HEK293T (cell line): ENCODE measurements at regions not wholly inside any gene's neighbourhood (a gene's known extent, or its start where the extent isn't known, plus 50 kb on each side); places are given as distances from the start of the nearest gene placed in this dataset.

Experiments used
- BHLHE40 ChIP-seq: fragments of 450-650 bp; IDR thresholded peaks from 2 replicates; pipeline ENCODE4 v1.6.1; 2016; ENCODE audit warnings: mild to moderate bottlenecking, moderate library complexity, borderline replicate concordance
- ELF4 ChIP-seq: fragments of 450-650 bp; IDR thresholded peaks from 2 replicates; pipeline ENCODE4 v1.6.1; 2017; ENCODE audit warnings: antibody characterized with exemption
- FOXA1 ChIP-seq: fragments of 450-650 bp; IDR thresholded peaks from 2 replicates; pipeline ENCODE4 v1.6.1; 2016; ENCODE audit warnings: mild to moderate bottlenecking
- FOXK2 ChIP-seq: fragments of 450-650 bp; IDR thresholded peaks from 2 replicates; pipeline ENCODE4 v1.6.1; 2016; ENCODE audit warnings: mild to moderate bottlenecking
- FOXM1 ChIP-seq: fragments of 450-650 bp; IDR thresholded peaks from 2 replicates; pipeline ENCODE4 v1.6.1; 2017; ENCODE audit warnings: mild to moderate bottlenecking, borderline replicate concordance

DNA sequence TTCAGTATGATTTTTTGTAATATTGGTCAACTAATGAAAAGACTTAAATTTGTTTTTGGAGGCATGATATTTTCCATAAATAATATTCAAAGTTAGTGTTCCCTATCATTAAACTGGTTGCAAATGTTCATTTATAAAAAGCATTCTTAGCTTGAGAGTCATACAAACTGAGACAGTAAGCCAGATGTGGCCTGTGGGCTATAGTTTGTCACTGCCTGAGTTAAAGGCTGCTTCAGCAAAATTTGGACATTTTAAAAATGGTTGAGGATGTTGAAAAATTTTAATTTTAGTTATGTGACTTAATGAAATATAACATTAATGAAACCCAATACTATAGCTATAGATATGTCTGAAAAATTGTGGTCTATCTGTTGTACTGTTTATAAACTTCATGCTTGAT, 180.2 kb upstream of the CACNA2D1 start:
- TF ChIP-seq FOXA1 (no peak), BHLHE40 (no peak), FOXM1 (no peak), FOXK2 (no peak), ELF4 (no peak)
